DMS79 (cell line): ENCODE measurements at regions not wholly inside any gene's neighbourhood (a gene's known extent, or its start where the extent isn't known, plus 50 kb on each side); places are given as distances from the start of the nearest gene placed in this dataset.
A peak's percentile ranks its signal among the peaks of the same experiment; 100 is the strongest.
"Not testable (repeated sequence)": the region's sequence is repeated elsewhere in the genome, so short reads cannot be mapped to it uniquely, and the experiment has no call there.

Experiments used
- DNase-seq: peaks from one replicate; lab custom pipeline; 2025; lab: John Stamatoyannopoulos, UW

GRCh38 chr3:115388811-115389210, 234.5 kb upstream of the GAP43 start:
- no peak for DNase-seq

- DNase-seq = no peak
These were observed 226.5 kb upstream of the GAP43 start for GRCh38 chr3:115396801-115397200.

GRCh38 chr3:115397433-115397832, 225.9 kb upstream of the GAP43 start:
- no peak for DNase-seq

- DNase-seq = no peak
These were observed 224.8 kb upstream of the GAP43 start for GRCh38 chr3:115398506-115398905.

GRCh38 chr3:115399750-115400149, 223.6 kb upstream of the GAP43 start:
- DNase-seq = no peak

- no peak for DNase-seq
These were observed 222.0 kb upstream of the GAP43 start for GRCh38 chr3:115401298-115401697.

- DNase-seq = no peak
These were observed 221.3 kb upstream of the GAP43 start for GRCh38 chr3:115401851-115402501.

GRCh38 chr3:115402651-115403050, 220.7 kb upstream of the GAP43 start:
- no peak for DNase-seq

GRCh38 chr3:115403786-115404185, 219.5 kb upstream of the GAP43 start:
- DNase-seq = no peak

GRCh38 chr3:115409596-115409995, 213.7 kb upstream of the GAP43 start:
- no peak for DNase-seq

- DNase-seq = not testable (repeated sequence)
These were observed 208.7 kb upstream of the GAP43 start for GRCh38 chr3:115414610-115415009.

- no peak for DNase-seq
These were observed 207.9 kb upstream of the GAP43 start for GRCh38 chr3:115415246-115415996.

- no peak for DNase-seq
These were observed 204.7 kb upstream of the GAP43 start for GRCh38 chr3:115418583-115418982.

GRCh38 chr3:115420086-115420485, 203.2 kb upstream of the GAP43 start:
- no peak for DNase-seq

GRCh38 chr3:115423170-115423569, 200.1 kb upstream of the GAP43 start:
- DNase-seq = no peak

- DNase-seq = peak; percentile 61
These were observed 194.5 kb upstream of the GAP43 start for GRCh38 chr3:115428841-115429240.

- no peak for DNase-seq
These were observed 186.5 kb upstream of the GAP43 start for GRCh38 chr3:115436767-115437301.

- no peak for DNase-seq
These were observed 184.5 kb upstream of the GAP43 start for GRCh38 chr3:115438799-115439198.

GRCh38 chr3:115445559-115445958, 177.8 kb upstream of the GAP43 start:
- no peak for DNase-seq

GRCh38 chr3:115448851-115449250, 174.5 kb upstream of the GAP43 start:
- DNase-seq = no peak

GRCh38 chr3:115450036-115450435, 173.3 kb upstream of the GAP43 start:
- DNase-seq = no peak

- no peak for DNase-seq
These were observed 159.3 kb upstream of the GAP43 start for GRCh38 chr3:115464036-115464435.

- peak; percentile 87 for DNase-seq
These were observed 153.7 kb upstream of the GAP43 start for GRCh38 chr3:115469649-115470048.
